ENCODE measurements at regions not wholly inside any gene's neighbourhood (a gene's known extent, or its start where the extent isn't known, plus 50 kb on each side); places are given as distances from the start of the nearest gene placed in this dataset.

DNA sequence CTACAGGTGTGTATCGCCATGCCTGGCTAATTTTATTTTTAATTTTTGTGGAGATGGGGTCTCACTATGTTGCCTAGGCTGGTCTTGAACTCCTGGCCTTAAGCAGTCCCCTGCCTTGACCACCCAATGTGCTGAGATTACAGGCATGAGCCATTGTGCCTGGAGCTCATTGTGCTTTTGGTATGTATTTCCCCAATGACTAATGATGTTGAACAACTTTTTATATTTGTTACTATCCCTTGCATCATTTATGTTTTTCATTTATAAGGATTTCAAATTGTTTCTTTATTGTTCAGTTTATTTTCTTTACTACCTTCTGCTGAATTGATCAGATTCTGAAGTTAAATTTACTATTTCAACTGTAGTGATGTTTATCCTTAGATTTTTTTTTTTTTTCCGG is 199.7 kb downstream of the CEP135 start:
- no peak for TF ChIP-seq POLR2A (IDR thresholded peaks at IDR 0.05)
- TF ChIP-seq, protein P1, sequence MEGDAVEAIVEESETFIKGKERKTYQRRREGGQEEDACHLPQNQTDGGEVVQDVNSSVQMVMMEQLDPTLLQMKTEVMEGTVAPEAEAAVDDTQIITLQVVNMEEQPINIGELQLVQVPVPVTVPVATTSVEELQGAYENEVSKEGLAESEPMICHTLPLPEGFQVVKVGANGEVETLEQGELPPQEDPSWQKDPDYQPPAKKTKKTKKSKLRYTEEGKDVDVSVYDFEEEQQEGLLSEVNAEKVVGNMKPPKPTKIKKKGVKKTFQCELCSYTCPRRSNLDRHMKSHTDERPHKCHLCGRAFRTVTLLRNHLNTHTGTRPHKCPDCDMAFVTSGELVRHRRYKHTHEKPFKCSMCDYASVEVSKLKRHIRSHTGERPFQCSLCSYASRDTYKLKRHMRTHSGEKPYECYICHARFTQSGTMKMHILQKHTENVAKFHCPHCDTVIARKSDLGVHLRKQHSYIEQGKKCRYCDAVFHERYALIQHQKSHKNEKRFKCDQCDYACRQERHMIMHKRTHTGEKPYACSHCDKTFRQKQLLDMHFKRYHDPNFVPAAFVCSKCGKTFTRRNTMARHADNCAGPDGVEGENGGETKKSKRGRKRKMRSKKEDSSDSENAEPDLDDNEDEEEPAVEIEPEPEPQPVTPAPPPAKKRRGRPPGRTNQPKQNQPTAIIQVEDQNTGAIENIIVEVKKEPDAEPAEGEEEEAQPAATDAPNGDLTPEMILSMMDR (IDR thresholded peaks at IDR 0.05): no peak
